ENCODE measurements at regions not wholly inside any gene's neighbourhood (a gene's known extent, or its start where the extent isn't known, plus 50 kb on each side); places are given as distances from the start of the nearest gene placed in this dataset.

- Histone ChIP-seq H3F3A (ENCODE audit: control insufficient read depth, insufficient read depth) (no peaks in the 10 kb centered on the region), H3K9me2 (replicated peaks; ENCODE audit: control insufficient read depth, low read length) (no peaks in the 10 kb centered on the region; the same call in 1 of the 2 replicates), H3K36me3 (ENCODE audit: control insufficient read depth, low read length) (no peaks in the 10 kb centered on the region), H3K27me3 (ENCODE audit: control insufficient read depth, low read length) (no peaks in the 10 kb centered on the region), H3K4me1 (ENCODE audit: control insufficient read depth, low read length) (no peaks in the 10 kb centered on the region), H3K79me2 (ENCODE audit: control insufficient read depth, low read length) (no peaks in the 10 kb centered on the region), H3K27ac (ENCODE audit: low read depth, low read length) (no peak overlapping the region), H3K4me3 (ENCODE audit: low read length) (no peak overlapping the region), H3K4me2 (ENCODE audit: low read length) (no peak overlapping the region), H3K9me3 (ENCODE audit: control insufficient read depth, insufficient read depth, low read length) (0 out of 2 replicates have a peak, but pooled peaks cover 3% of the 10 kb centered on the region), H4K20me1 (ENCODE audit: control insufficient read depth, insufficient read depth, low read depth, low read length) (no peaks in the 10 kb centered on the region)
- no peak for TF ChIP-seq EZH2phosphoT487 (IDR thresholded peaks at IDR 0.05; ENCODE audit: borderline replicate concordance, low read length)
- TF ChIP-seq, protein P1, sequence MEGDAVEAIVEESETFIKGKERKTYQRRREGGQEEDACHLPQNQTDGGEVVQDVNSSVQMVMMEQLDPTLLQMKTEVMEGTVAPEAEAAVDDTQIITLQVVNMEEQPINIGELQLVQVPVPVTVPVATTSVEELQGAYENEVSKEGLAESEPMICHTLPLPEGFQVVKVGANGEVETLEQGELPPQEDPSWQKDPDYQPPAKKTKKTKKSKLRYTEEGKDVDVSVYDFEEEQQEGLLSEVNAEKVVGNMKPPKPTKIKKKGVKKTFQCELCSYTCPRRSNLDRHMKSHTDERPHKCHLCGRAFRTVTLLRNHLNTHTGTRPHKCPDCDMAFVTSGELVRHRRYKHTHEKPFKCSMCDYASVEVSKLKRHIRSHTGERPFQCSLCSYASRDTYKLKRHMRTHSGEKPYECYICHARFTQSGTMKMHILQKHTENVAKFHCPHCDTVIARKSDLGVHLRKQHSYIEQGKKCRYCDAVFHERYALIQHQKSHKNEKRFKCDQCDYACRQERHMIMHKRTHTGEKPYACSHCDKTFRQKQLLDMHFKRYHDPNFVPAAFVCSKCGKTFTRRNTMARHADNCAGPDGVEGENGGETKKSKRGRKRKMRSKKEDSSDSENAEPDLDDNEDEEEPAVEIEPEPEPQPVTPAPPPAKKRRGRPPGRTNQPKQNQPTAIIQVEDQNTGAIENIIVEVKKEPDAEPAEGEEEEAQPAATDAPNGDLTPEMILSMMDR (IDR thresholded peaks at IDR 0.05; ENCODE audit: low read depth, low read length, poor library complexity, severe bottlenecking): no peak
These were observed 334.8 kb upstream of the NOVA1 start for GRCh38 chr14:26932606-26933005.

DNA sequence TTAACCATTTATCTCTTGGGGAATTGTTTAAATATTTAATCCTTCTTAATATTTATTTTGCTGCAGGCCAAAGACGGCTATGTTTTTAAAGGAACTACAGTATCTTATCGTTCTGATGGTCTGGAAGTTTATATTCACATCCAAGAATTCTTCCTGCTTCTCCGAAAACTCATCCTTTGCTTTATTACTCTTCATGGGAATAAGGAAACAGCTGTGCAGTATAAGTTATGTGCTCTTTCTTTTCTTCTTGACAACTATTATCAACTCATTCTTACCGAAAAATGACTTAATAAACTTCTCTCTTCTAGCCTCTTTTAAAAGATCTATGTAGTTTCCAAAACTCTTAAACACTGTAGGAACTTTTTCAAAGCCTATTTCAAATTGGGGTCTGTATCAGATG, 335.6 kb upstream of the NOVA1 start:
- H3F3A ChIP-seq (ENCODE audit: control insufficient read depth, insufficient read depth): no peaks in the 10 kb centered on the region
- no peak overlapping the region for H3K4me3 ChIP-seq (ENCODE audit: low read length)
- TF ChIP-seq, protein P1 (IDR thresholded peaks at IDR 0.05; ENCODE audit: low read depth, low read length, poor library complexity, severe bottlenecking): no peak
- no peak for TF ChIP-seq EZH2phosphoT487 (IDR thresholded peaks at IDR 0.05; ENCODE audit: borderline replicate concordance, low read length)
- no peaks in the 10 kb centered on the region for H4K20me1 ChIP-seq (ENCODE audit: control insufficient read depth, insufficient read depth, low read depth, low read length)
- no peaks in the 10 kb centered on the region for H3K4me1 ChIP-seq (ENCODE audit: control insufficient read depth, low read length)
- 0 out of 2 replicates have a peak, but pooled peaks cover 3% of the 10 kb centered on the region for H3K9me3 ChIP-seq (ENCODE audit: control insufficient read depth, insufficient read depth, low read length)
- H3K9me2 ChIP-seq (replicated peaks; ENCODE audit: control insufficient read depth, low read length): no peaks in the 10 kb centered on the region; the same call in 1 of the 2 replicates
- H3K27ac ChIP-seq (ENCODE audit: low read depth, low read length): no peak overlapping the region
- no peaks in the 10 kb centered on the region for H3K27me3 ChIP-seq (ENCODE audit: control insufficient read depth, low read length)
- no peaks in the 10 kb centered on the region for H3K79me2 ChIP-seq (ENCODE audit: control insufficient read depth, low read length)
- H3K4me2 ChIP-seq (ENCODE audit: low read length): no peak overlapping the region
- H3K36me3 ChIP-seq (ENCODE audit: control insufficient read depth, low read length): no peaks in the 10 kb centered on the region

DNA sequence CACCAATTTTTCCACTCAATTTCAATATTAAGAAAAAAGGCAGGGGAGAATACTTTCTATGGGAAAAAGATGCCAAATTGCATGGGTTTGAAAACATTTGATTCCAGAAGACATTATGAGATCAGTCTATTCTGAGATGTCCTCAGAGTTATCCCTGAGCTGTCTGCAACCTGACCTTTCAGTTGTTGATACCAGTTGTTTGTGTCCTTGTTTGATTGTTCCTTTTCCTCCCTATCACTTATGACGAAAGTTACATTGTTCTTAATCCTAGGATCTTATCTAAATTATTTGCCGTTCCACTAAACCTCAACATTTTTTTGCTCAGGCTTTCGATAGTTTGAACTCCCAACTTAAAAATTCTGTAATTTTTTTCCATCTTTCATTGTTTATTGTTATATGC, 336.3 kb upstream of the NOVA1 start:
- Histone ChIP-seq H3K9me3 (ENCODE audit: control insufficient read depth, insufficient read depth, low read length) (0 out of 2 replicates have a peak, but pooled peaks cover 3% of the 10 kb centered on the region), H3K79me2 (ENCODE audit: control insufficient read depth, low read length) (no peaks in the 10 kb centered on the region), H3K9me2 (replicated peaks; ENCODE audit: control insufficient read depth, low read length) (no peaks in the 10 kb centered on the region; the same call in 1 of the 2 replicates), H4K20me1 (ENCODE audit: control insufficient read depth, insufficient read depth, low read depth, low read length) (no peaks in the 10 kb centered on the region), H3K27me3 (ENCODE audit: control insufficient read depth, low read length) (no peaks in the 10 kb centered on the region), H3K4me2 (ENCODE audit: low read length) (no peak overlapping the region), H3K4me1 (ENCODE audit: control insufficient read depth, low read length) (no peaks in the 10 kb centered on the region), H3K4me3 (ENCODE audit: low read length) (no peak overlapping the region), H3F3A (ENCODE audit: control insufficient read depth, insufficient read depth) (no peaks in the 10 kb centered on the region), H3K36me3 (ENCODE audit: control insufficient read depth, low read length) (no peaks in the 10 kb centered on the region), H3K27ac (ENCODE audit: low read depth, low read length) (no peak overlapping the region)
- TF ChIP-seq, protein P1 (IDR thresholded peaks at IDR 0.05; ENCODE audit: low read depth, low read length, poor library complexity, severe bottlenecking): no peak
- no peak for TF ChIP-seq EZH2phosphoT487 (IDR thresholded peaks at IDR 0.05; ENCODE audit: borderline replicate concordance, low read length)

Data from DOHH2 (cell line).